Breast epithelium (tissue), 4 donors: ENCODE measurements at regions not wholly inside any gene's neighbourhood (a gene's known extent, or its start where the extent isn't known, plus 50 kb on each side); places are given as distances from the start of the nearest gene placed in this dataset.

Experiments
- DNase-seq, 2 donors: peaks; one replicate each; pipeline ENCODE4 v3.0.0-alpha.2; 2019; ENCODE audit warnings: low spot score in 2 of 2
- H3K27ac ChIP-seq, 2 donors: fragments of 200-600 bp; sonication (generic) in 1 of 2; one replicate each; pipeline ENCODE4 v1.5.1; 2016 to 2019; ENCODE audit warnings: mild to moderate bottlenecking in 1 of 2
- H3K27me3 ChIP-seq, 2 donors: fragments of 200-600 bp; sonication (generic) in 1 of 2; one replicate each; pipeline versions ENCODE4 v1.5.1 to v1.6.0; 2017 to 2019; ENCODE audit warnings: control low read depth in 1 of 2, mild to moderate bottlenecking in 1 of 2
- H3K36me3 ChIP-seq: fragments of 200-600 bp; one replicate; pipeline ENCODE4 v1.5.1; 2019
- H3K4me1 ChIP-seq, 2 donors: fragments of 200-600 bp; sonication (generic); one replicate each; pipeline ENCODE4 v1.5.1; 2016 to 2019; ENCODE audit warnings: control low read depth in 1 of 2
- H3K4me3 ChIP-seq, 3 donors: fragments of 200-600 bp; sonication (generic); 1 replicate in 2 of 3; 2 replicates in 1 of 3; pipeline ENCODE4 v1.5.1; 2016 to 2019; ENCODE audit warnings: mild to moderate bottlenecking in 3 of 3, moderate library complexity in 2 of 3
- H3K9me3 ChIP-seq, 2 donors: fragments of 200-600 bp; sonication (generic) in 1 of 2; one replicate each; pipeline ENCODE4 v1.5.1; 2016 to 2019; ENCODE audit warnings: control low read depth in 1 of 2
- CTCF ChIP-seq, 3 donors: fragments of 450-650 bp; IDR thresholded peaks; one replicate each; pipeline ENCODE4 v1.5.1; 2016 to 2017; ENCODE audit warnings: antibody characterized with exemption in 3 of 3, mild to moderate bottlenecking in 3 of 3, moderate library complexity in 3 of 3
- POLR2A ChIP-seq: fragments of 450-650 bp; IDR thresholded peaks from one replicate; pipeline ENCODE4 v1.6.1; 2016; ENCODE audit warnings: antibody characterized with exemption, mild to moderate bottlenecking, moderate library complexity
- POLR2AphosphoS5 ChIP-seq, 3 donors: sonication (generic); formaldehyde crosslinking; IDR thresholded peaks; one replicate each; pipeline ENCODE4 v1.6.1; 2017; ENCODE audit warnings: antibody characterized with exemption in 3 of 3
- intact Hi-C: fragments of 100-400 bp; cut with DNase I; formaldehyde crosslinking; loops from one replicate; pipeline ENCODE4 v1.15.1; 2023; ENCODE audit warnings: low total_unique reads

DNA sequence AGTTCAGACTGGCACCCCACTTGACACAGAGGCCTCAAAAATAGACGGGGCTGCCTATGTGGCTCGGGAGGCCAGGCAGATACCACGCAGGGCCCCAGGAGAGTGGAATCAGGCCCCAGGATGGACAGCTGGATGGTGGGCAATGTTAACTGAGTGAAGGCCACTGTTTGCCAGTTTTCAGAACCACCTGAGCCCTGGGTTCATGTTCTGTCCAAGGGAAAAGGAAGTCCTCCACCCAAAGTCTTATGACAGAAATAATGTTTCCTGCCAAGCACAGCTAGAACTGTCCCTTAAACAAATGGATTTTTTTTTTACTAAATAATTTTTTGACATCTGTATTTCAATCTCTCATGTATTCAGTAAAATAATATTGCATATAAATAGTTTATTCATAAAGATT, 228.4 kb downstream of the KLF13 start:
- intact Hi-C loops: no loop called here
- H3K4me1 ChIP-seq: no peaks in the 10 kb centered on the region
- H3K4me3 ChIP-seq: no peak overlapping the region
- no peak for DNase-seq
- no peaks in the 10 kb centered on the region for H3K9me3 ChIP-seq
- TF ChIP-seq POLR2A (no peak), POLR2AphosphoS5 (IDR thresholded peaks at IDR 0.05) (no peak), CTCF (IDR thresholded peaks at IDR 0.05) (no peak)
- H3K27me3 ChIP-seq: no peaks in the 10 kb centered on the region
- H3K27ac ChIP-seq: peak overlapping the region; percentile 19 to 72
- H3K36me3 ChIP-seq: no peaks in the 10 kb centered on the region

GRCh38 chr15:31556494-31557150, 230.0 kb downstream of the KLF13 start:
- intact Hi-C loops: no loop called here
- DNase-seq: no peak
- Histone ChIP-seq H3K4me3 (no peak overlapping the region), H3K4me1 (no peaks in the 10 kb centered on the region), H3K9me3 (no peaks in the 10 kb centered on the region), H3K27ac (no peak overlapping the region), H3K36me3 (no peaks in the 10 kb centered on the region), H3K27me3 (no peaks in the 10 kb centered on the region)
- TF ChIP-seq CTCF (IDR thresholded peaks at IDR 0.05): no peak

- intact Hi-C loops: no loop called here
- Histone ChIP-seq H3K27me3 (no peaks in the 10 kb centered on the region), H3K27ac (no peak overlapping the region), H3K4me1 (no peaks in the 10 kb centered on the region), H3K9me3 (no peaks in the 10 kb centered on the region), H3K36me3 (no peaks in the 10 kb centered on the region), H3K4me3 (no peak overlapping the region)
- DNase-seq: no peak
- TF ChIP-seq POLR2AphosphoS5 (IDR thresholded peaks at IDR 0.05) (no peak), POLR2A (no peak), CTCF (IDR thresholded peaks at IDR 0.05) (no peak)
Observed at GRCh38 chr15:31557899-31558298, 231.3 kb downstream of the KLF13 start.

- Histone ChIP-seq H3K4me1 (no peaks in the 10 kb centered on the region), H3K4me3 (no peak overlapping the region), H3K9me3 (no peaks in the 10 kb centered on the region), H3K36me3 (no peaks in the 10 kb centered on the region), H3K27me3 (no peaks in the 10 kb centered on the region), H3K27ac (no peak overlapping the region)
- TF ChIP-seq POLR2AphosphoS5 (IDR thresholded peaks at IDR 0.05): no peak
- TF ChIP-seq POLR2A: no peak
- TF ChIP-seq CTCF (IDR thresholded peaks at IDR 0.05): no peak
- intact Hi-C loops: no loop called here
- no peak for DNase-seq
Observed at GRCh38 chr15:31558840-31559239, 232.2 kb downstream of the KLF13 start.

GRCh38 chr15:31559786-31560185, 233.2 kb downstream of the KLF13 start:
- H3K4me3 ChIP-seq: no peak overlapping the region
- intact Hi-C loops: no loop called here
- H3K27ac ChIP-seq: no peak overlapping the region
- DNase-seq: no peak
- TF ChIP-seq POLR2A: no peak
- no peak for TF ChIP-seq CTCF (IDR thresholded peaks at IDR 0.05)
- TF ChIP-seq POLR2AphosphoS5 (IDR thresholded peaks at IDR 0.05): no peak
- no peaks in the 10 kb centered on the region for H3K27me3 ChIP-seq
- no peaks in the 10 kb centered on the region for H3K9me3 ChIP-seq
- no peaks in the 10 kb centered on the region for H3K4me1 ChIP-seq
- H3K36me3 ChIP-seq: no peaks in the 10 kb centered on the region
